ENCODE measurements at regions not wholly inside any gene's neighbourhood (a gene's known extent, or its start where the extent isn't known, plus 50 kb on each side); places are given as distances from the start of the nearest gene placed in this dataset.

DNA sequence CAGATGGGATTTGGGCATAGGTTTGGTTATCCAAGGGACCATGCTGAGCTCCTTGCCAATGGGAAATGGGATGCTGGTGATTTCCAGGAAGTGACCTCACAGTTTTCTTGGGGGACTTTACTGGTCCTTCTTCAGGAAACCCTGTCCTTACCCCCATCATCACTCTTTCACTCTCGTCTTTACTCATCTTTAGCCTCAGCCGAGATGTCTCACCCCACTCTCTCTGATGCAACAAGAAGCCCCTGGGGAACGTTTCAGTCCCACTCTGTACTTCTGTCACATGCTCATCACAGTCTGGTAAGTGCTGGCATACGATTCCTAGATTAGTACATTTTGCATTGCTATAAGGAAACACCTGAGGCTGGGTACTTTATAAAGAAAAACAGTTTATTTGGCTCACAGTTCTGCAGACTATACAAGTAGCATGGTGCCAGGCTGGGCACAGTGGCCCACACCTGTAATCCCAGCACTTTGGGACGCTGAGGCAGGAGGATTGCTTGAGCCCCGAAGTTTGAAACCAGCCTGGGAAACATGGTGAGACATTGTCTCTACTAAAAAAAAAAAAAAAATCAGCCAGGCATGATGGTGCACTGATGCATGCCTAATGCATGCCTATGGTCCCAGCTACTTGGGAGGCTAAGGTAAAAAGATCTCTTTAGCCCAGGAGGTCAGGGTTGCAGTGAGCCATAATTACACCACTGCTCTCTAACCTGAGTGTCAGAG lies 63.5 kb upstream of the VKORC1L1 start:
- TF ChIP-seq, protein P1, sequence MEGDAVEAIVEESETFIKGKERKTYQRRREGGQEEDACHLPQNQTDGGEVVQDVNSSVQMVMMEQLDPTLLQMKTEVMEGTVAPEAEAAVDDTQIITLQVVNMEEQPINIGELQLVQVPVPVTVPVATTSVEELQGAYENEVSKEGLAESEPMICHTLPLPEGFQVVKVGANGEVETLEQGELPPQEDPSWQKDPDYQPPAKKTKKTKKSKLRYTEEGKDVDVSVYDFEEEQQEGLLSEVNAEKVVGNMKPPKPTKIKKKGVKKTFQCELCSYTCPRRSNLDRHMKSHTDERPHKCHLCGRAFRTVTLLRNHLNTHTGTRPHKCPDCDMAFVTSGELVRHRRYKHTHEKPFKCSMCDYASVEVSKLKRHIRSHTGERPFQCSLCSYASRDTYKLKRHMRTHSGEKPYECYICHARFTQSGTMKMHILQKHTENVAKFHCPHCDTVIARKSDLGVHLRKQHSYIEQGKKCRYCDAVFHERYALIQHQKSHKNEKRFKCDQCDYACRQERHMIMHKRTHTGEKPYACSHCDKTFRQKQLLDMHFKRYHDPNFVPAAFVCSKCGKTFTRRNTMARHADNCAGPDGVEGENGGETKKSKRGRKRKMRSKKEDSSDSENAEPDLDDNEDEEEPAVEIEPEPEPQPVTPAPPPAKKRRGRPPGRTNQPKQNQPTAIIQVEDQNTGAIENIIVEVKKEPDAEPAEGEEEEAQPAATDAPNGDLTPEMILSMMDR (optimal IDR thresholded peaks at IDR 0.05 in 1 of 3, IDR thresholded peaks at IDR 0.05 in 1 of 3, conservative IDR thresholded peaks at IDR 0.05 in 1 of 3; ENCODE audit: extremely low read depth in 1 of 3, insufficient read depth in 2 of 3, low read length in 3 of 3): no peak
- no peak for TF ChIP-seq EZH2 (IDR thresholded peaks at IDR 0.05; ENCODE audit: low read length)
- Histone ChIP-seq H3K4me3 (ENCODE audit: control insufficient read depth in 2 of 3, extremely low read depth in 1 of 3, insufficient read depth in 2 of 3, low read depth in 1 of 3, low read length in 3 of 3) (no peak overlapping the region), H3K27ac (ENCODE audit: control insufficient read depth, insufficient read depth, low read length) (no peak overlapping the region), H3K4me2 (ENCODE audit: control insufficient read depth, extremely low read depth, insufficient read depth, low read depth, low read length) (no peak overlapping the region), H3K9me1 (ENCODE audit: control insufficient read depth, extremely low read depth, insufficient read depth, low read length) (no peaks in the 10 kb centered on the region), H4K20me1 (ENCODE audit: control insufficient read depth, extremely low read depth, insufficient read depth, low read length) (no peaks in the 10 kb centered on the region), H3K9ac (ENCODE audit: control insufficient read depth, extremely low read depth, insufficient read depth, low read length) (no peak overlapping the region), H3K79me2 (ENCODE audit: control insufficient read depth, insufficient read depth, low read length) (no peaks in the 10 kb centered on the region), H2AFZ (ENCODE audit: control insufficient read depth, low read length) (no peak overlapping the region), H3K36me3 (ENCODE audit: control insufficient read depth in 2 of 2, extremely low read depth in 1 of 2, insufficient read depth in 2 of 2, low read length in 2 of 2) (no peaks in the 10 kb centered on the region), H3K9me3 (ENCODE audit: control insufficient read depth, low read depth, low read length) (no peaks in the 10 kb centered on the region), H3K27me3 (ENCODE audit: control insufficient read depth, extremely low read depth, insufficient read depth, low read length) (no peaks in the 10 kb centered on the region), H3K4me1 (ENCODE audit: control insufficient read depth, extremely low read depth, insufficient read depth, low read length) (no peaks in the 10 kb centered on the region)
- DNase-seq (ENCODE audit: low read depth, low spot score) (no peak), FAIRE-seq (no peak)
- dilution Hi-C loops (cut with MboI; ENCODE audit: extremely low pct_ligation_motif_present, low sequenced_read_pairs): no loop called here

DNA sequence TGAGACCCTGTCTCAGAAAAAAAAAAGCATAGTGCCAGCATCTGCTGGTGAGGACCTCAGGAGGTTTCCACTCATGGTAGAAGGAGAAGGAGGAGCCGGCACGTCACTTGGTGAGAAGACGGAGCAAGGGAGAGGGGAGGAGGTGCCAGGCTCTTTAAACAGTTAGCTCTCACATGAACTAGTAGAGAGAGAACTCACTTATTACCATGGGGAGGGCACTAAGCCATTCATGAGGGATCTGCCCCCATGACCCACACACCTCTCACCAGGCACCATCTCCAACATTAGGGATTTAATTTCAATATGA lies 62.9 kb upstream of the VKORC1L1 start:
- DNase-seq (ENCODE audit: low read depth, low spot score): no peak
- H3K79me2 ChIP-seq (ENCODE audit: control insufficient read depth, insufficient read depth, low read length): no peaks in the 10 kb centered on the region
- H3K4me2 ChIP-seq (ENCODE audit: control insufficient read depth, extremely low read depth, insufficient read depth, low read depth, low read length): no peak overlapping the region
- dilution Hi-C loops (cut with MboI; ENCODE audit: extremely low pct_ligation_motif_present, low sequenced_read_pairs): no loop called here
- H3K9me1 ChIP-seq (ENCODE audit: control insufficient read depth, extremely low read depth, insufficient read depth, low read length): no peaks in the 10 kb centered on the region
- TF ChIP-seq EZH2 (IDR thresholded peaks at IDR 0.05; ENCODE audit: low read length): no peak
- TF ChIP-seq, protein P1 (optimal IDR thresholded peaks at IDR 0.05 in 1 of 3, IDR thresholded peaks at IDR 0.05 in 1 of 3, conservative IDR thresholded peaks at IDR 0.05 in 1 of 3; ENCODE audit: extremely low read depth in 1 of 3, insufficient read depth in 2 of 3, low read length in 3 of 3): no peak
- H4K20me1 ChIP-seq (ENCODE audit: control insufficient read depth, extremely low read depth, insufficient read depth, low read length): no peaks in the 10 kb centered on the region
- no peak overlapping the region for H3K4me3 ChIP-seq (ENCODE audit: control insufficient read depth in 2 of 3, extremely low read depth in 1 of 3, insufficient read depth in 2 of 3, low read depth in 1 of 3, low read length in 3 of 3)
- H3K9me3 ChIP-seq (ENCODE audit: control insufficient read depth, low read depth, low read length): no peaks in the 10 kb centered on the region
- no peaks in the 10 kb centered on the region for H3K27me3 ChIP-seq (ENCODE audit: control insufficient read depth, extremely low read depth, insufficient read depth, low read length)
- H3K36me3 ChIP-seq (ENCODE audit: control insufficient read depth in 2 of 2, extremely low read depth in 1 of 2, insufficient read depth in 2 of 2, low read length in 2 of 2): no peaks in the 10 kb centered on the region
- no peak overlapping the region for H3K27ac ChIP-seq (ENCODE audit: control insufficient read depth, insufficient read depth, low read length)
- no peak overlapping the region for H3K9ac ChIP-seq (ENCODE audit: control insufficient read depth, extremely low read depth, insufficient read depth, low read length)
- FAIRE-seq: no peak
- no peak overlapping the region for H2AFZ ChIP-seq (ENCODE audit: control insufficient read depth, low read length)
- H3K4me1 ChIP-seq (ENCODE audit: control insufficient read depth, extremely low read depth, insufficient read depth, low read length): no peaks in the 10 kb centered on the region

All from keratinocyte (primary cell).